ENCODE measurements at regions not wholly inside any gene's neighbourhood (a gene's known extent, or its start where the extent isn't known, plus 50 kb on each side); places are given as distances from the start of the nearest gene placed in this dataset.

DNA sequence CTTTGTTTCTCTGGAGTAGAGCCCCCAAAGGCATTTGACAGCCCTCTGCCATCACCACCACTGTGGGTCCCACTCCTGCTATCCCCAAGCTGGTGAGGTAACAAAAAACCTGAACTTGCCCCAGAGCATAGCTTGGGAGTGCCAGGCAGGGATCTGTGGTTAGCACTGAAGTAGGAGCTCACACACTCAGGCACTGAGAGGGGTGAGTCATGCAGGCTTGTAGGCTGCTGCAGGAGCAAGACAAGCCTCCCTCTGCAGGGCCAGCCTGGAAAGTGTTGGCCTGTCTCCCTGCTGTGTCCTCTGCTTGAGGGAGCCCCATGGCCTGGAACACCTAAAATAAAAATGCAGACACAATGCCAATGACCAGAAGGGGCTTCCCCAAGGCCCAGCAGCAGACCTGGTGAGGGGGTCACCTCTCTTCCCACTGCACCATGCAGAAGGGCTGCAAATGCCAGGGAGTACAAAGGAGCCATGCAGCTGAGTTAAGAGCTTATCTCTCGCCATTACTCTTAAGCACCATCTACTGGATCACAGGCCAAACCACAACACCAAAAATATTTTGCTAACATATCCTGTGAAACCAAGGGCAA, 108.9 kb upstream of the POGK start:
- no peaks in the 10 kb centered on the region for H3K9me3 ChIP-seq (ENCODE audit: low read depth)
- no peak overlapping the region for H3K4me2 ChIP-seq (ENCODE audit: unreplicated experiment)
- no peak overlapping the region for H3K9ac ChIP-seq
- WGBS, 2 experiments (ENCODE audit: low coverage in 1 of 2, low lambda C conversion rate in 2 of 2, missing lambda C conversion rate in 2 of 2) = 38 to 47% methylated on average over 1 of the region's 1 CpG
- in situ Hi-C loops (cut with MboI) = no loop called here
- no peaks in the 10 kb centered on the region for H3K9me2 ChIP-seq (ENCODE audit: insufficient read depth)
- no peaks in the 10 kb centered on the region for H4K20me1 ChIP-seq (ENCODE audit: insufficient read depth)
- H3K79me2 ChIP-seq (ENCODE audit: insufficient read depth) = no peaks in the 10 kb centered on the region
- no peaks in the 10 kb centered on the region for H3K27me3 ChIP-seq (replicated peaks; ENCODE audit: insufficient read depth)
- H3K27ac ChIP-seq = no peak overlapping the region
- no peaks in the 10 kb centered on the region for H3F3A ChIP-seq (ENCODE audit: insufficient read depth)
- H3K4me1 ChIP-seq (ENCODE audit: insufficient read depth) = no peaks in the 10 kb centered on the region
- no peak overlapping the region for H2AFZ ChIP-seq
- no peaks in the 10 kb centered on the region for H3K36me3 ChIP-seq (ENCODE audit: low read depth)
- DNase-seq = peak; percentile 7
- no peak overlapping the region for H3K4me3 ChIP-seq
- TF ChIP-seq EZH2phosphoT487 (IDR thresholded peaks at IDR 0.05; ENCODE audit: insufficient read depth, low read depth) = no peak
- no peak for TF ChIP-seq EZH2 (IDR thresholded peaks at IDR 0.05; ENCODE audit: insufficient read depth, poor library complexity, severe bottlenecking)

- DNase-seq = no peak
- Histone ChIP-seq H3K4me3 (no peak overlapping the region), H3K9me3 (ENCODE audit: low read depth) (no peaks in the 10 kb centered on the region), H3K9ac (no peak overlapping the region), H3F3A (ENCODE audit: insufficient read depth) (no peaks in the 10 kb centered on the region), H3K36me3 (ENCODE audit: low read depth) (no peaks in the 10 kb centered on the region), H3K27ac (no peak overlapping the region), H2AFZ (no peak overlapping the region), H4K20me1 (ENCODE audit: insufficient read depth) (no peaks in the 10 kb centered on the region), H3K4me2 (ENCODE audit: unreplicated experiment) (no peak overlapping the region), H3K4me1 (ENCODE audit: insufficient read depth) (no peaks in the 10 kb centered on the region), H3K27me3 (replicated peaks; ENCODE audit: insufficient read depth) (no peaks in the 10 kb centered on the region), H3K9me2 (ENCODE audit: insufficient read depth) (no peaks in the 10 kb centered on the region), H3K79me2 (ENCODE audit: insufficient read depth) (no peaks in the 10 kb centered on the region)
- TF ChIP-seq EZH2phosphoT487 (IDR thresholded peaks at IDR 0.05; ENCODE audit: insufficient read depth, low read depth) (no peak), EZH2 (IDR thresholded peaks at IDR 0.05; ENCODE audit: insufficient read depth, poor library complexity, severe bottlenecking) (no peak)
- in situ Hi-C loops (cut with MboI) = no loop called here
Observed at GRCh38 chr1:166738140-166738539, 101.1 kb upstream of the POGK start.

DNA sequence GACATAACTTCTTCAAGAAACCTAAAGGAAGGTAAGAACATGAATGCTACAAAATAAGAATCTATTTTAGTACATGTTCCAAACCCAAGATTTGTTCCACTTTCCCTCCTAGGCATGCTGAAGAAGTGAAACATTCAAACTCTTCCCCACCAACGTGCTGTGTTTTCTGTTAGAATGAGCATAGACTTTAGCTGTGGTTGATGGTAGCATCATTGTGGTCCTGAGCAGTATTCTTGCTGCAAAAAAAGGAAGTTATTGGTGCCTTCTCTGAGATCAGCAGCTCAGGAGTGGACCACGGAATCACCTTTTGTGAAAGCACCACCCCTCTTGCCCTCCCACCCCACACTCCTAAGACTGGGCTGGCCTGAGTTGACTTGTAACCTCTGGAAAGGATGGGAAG, 100.4 kb upstream of the POGK start:
- H4K20me1 ChIP-seq (ENCODE audit: insufficient read depth) = no peaks in the 10 kb centered on the region
- no peak overlapping the region for H3K9ac ChIP-seq
- 21 to 30% methylated on average over 2 of the region's 2 CpGs for WGBS, 2 experiments (ENCODE audit: low coverage in 1 of 2, low lambda C conversion rate in 2 of 2, missing lambda C conversion rate in 2 of 2)
- no peaks in the 10 kb centered on the region for H3F3A ChIP-seq (ENCODE audit: insufficient read depth)
- no peak overlapping the region for H2AFZ ChIP-seq
- no peaks in the 10 kb centered on the region for H3K79me2 ChIP-seq (ENCODE audit: insufficient read depth)
- in situ Hi-C loops (cut with MboI) = no loop called here
- DNase-seq = no peak
- TF ChIP-seq EZH2 (IDR thresholded peaks at IDR 0.05; ENCODE audit: insufficient read depth, poor library complexity, severe bottlenecking) (no peak), EZH2phosphoT487 (IDR thresholded peaks at IDR 0.05; ENCODE audit: insufficient read depth, low read depth) (no peak)
- H3K4me1 ChIP-seq (ENCODE audit: insufficient read depth) = no peaks in the 10 kb centered on the region
- H3K4me2 ChIP-seq (ENCODE audit: unreplicated experiment) = no peak overlapping the region
- no peaks in the 10 kb centered on the region for H3K9me3 ChIP-seq (ENCODE audit: low read depth)
- H3K9me2 ChIP-seq (ENCODE audit: insufficient read depth) = no peaks in the 10 kb centered on the region
- H3K27me3 ChIP-seq (replicated peaks; ENCODE audit: insufficient read depth) = no peaks in the 10 kb centered on the region
- no peak overlapping the region for H3K27ac ChIP-seq
- H3K4me3 ChIP-seq = no peak overlapping the region
- no peaks in the 10 kb centered on the region for H3K36me3 ChIP-seq (ENCODE audit: low read depth)

GRCh38 chr1:166740668-166741276, 98.5 kb upstream of the POGK start:
- DNase-seq = no peak
- no peak for TF ChIP-seq EZH2phosphoT487 (IDR thresholded peaks at IDR 0.05; ENCODE audit: insufficient read depth, low read depth)
- no peak for TF ChIP-seq EZH2 (IDR thresholded peaks at IDR 0.05; ENCODE audit: insufficient read depth, poor library complexity, severe bottlenecking)
- H3F3A ChIP-seq (ENCODE audit: insufficient read depth) = no peaks in the 10 kb centered on the region
- no peaks in the 10 kb centered on the region for H3K79me2 ChIP-seq (ENCODE audit: insufficient read depth)
- WGBS, 2 experiments (ENCODE audit: low coverage in 1 of 2, low lambda C conversion rate in 2 of 2, missing lambda C conversion rate in 2 of 2) = 20 to 31% methylated on average over 3 of the region's 3 CpGs
- H3K27ac ChIP-seq = no peak overlapping the region
- no peaks in the 10 kb centered on the region for H3K27me3 ChIP-seq (replicated peaks; ENCODE audit: insufficient read depth)
- H3K4me3 ChIP-seq = no peak overlapping the region
- no peaks in the 10 kb centered on the region for H3K36me3 ChIP-seq (ENCODE audit: low read depth)
- H4K20me1 ChIP-seq (ENCODE audit: insufficient read depth) = no peaks in the 10 kb centered on the region
- H3K4me2 ChIP-seq (ENCODE audit: unreplicated experiment) = no peak overlapping the region
- in situ Hi-C loops (cut with MboI) = no loop called here
- no peak overlapping the region for H3K9ac ChIP-seq
- no peak overlapping the region for H2AFZ ChIP-seq
- H3K9me3 ChIP-seq (ENCODE audit: low read depth) = peaks cover 4% of the 10 kb centered on the region
- no peaks in the 10 kb centered on the region for H3K4me1 ChIP-seq (ENCODE audit: insufficient read depth)
- no peaks in the 10 kb centered on the region for H3K9me2 ChIP-seq (ENCODE audit: insufficient read depth)

Data from GM23248 (cell line).